Kidney capillary endothelial cell (primary cell): ENCODE measurements at regions not wholly inside any gene's neighbourhood (a gene's known extent, or its start where the extent isn't known, plus 50 kb on each side); places are given as distances from the start of the nearest gene placed in this dataset.
"Not testable (repeated sequence)": the region's sequence is repeated elsewhere in the genome, so short reads cannot be mapped to it uniquely, and the experiment has no call there.

ENCODE experiments used
- DNase-seq: peaks from one replicate; pipeline ENCODE4 v3.0.0-alpha.2; 2018; ENCODE audit warnings: low spot score

- not testable (repeated sequence) for DNase-seq
Measured at GRCh38 chr4:86413426-86413825, 53.6 kb upstream of the MAPK10 start.

- DNase-seq, result no peak
Measured at GRCh38 chr4:86414686-86415085, 54.8 kb upstream of the MAPK10 start.

DNA sequence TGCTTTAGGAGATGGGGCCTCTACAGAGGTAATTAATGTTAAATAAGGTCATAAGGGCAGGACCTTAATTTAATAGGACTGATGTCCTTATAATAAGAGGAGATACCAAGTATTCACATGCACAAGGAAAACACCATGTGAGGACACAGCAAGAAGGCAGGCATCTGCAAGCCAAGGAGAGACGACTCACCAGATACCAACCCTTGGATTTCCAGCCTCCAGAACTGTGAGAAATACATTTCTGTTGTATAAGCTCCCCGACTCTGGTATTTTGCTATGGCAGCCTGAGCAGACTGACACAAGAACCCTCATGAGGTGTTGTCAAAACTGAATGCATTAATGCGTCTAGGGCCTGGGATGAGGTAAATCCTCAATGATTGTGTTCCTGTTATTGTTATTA, 56.2 kb upstream of the MAPK10 start:
- no peak for DNase-seq

DNA sequence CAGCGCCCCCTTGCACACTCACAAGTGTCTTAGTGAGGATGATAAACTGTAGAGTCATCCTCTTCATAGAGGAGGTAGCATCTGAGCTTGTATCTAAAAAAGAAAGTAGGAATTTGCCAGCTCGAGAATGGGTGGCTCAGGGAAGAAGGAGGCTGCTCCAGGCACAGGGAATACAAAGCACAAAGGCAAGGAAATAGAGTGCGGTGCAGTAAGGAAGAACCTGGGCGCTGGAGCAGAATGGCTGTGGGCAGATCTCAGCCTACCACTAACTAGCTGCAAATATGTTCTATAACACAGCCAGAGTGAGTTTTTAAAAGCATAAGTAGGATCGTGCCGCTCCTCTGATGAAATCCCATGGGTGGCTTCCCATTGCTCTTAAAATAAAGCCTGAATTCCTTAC, 61.6 kb upstream of the MAPK10 start:
- DNase-seq, result no peak

- no peak for DNase-seq
Measured at GRCh38 chr4:86431543-86432116, 71.8 kb upstream of the MAPK10 start.

GRCh38 chr4:86432559-86433134, 72.8 kb upstream of the MAPK10 start:
- DNase-seq, result no peak

GRCh38 chr4:86439293-86439692, 79.4 kb upstream of the MAPK10 start:
- DNase-seq, result no peak

GRCh38 chr4:86441175-86441936, 81.5 kb upstream of the MAPK10 start:
- no peak for DNase-seq

DNA sequence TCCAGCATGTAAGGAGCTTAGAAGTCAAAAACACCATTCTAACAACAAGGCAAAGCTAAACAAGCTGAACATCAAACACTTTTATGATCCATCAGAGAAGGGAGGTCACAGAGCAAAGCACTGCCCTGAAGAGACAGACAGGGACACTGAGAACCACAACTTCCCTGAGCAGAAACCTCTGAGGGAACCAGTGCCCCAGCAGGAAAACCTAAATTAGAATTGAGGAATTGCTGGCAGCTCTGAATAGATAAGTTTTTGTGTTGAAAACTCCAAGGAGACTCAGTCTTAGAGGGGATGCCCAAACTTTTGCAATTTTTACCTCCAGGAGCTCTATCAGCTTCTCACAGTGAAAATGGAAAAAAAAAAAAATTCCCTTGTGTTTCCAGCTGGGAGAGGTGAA, 83.0 kb upstream of the MAPK10 start:
- no peak for DNase-seq

- no peak for DNase-seq
Measured at GRCh38 chr4:86443495-86443894, 83.6 kb upstream of the MAPK10 start.

GRCh38 chr4:86446996-86447395, 87.1 kb upstream of the MAPK10 start:
- DNase-seq, result no peak

GRCh38 chr4:86448871-86449270, 89.0 kb upstream of the MAPK10 start:
- no peak for DNase-seq

GRCh38 chr4:86449746-86450588, 90.1 kb upstream of the MAPK10 start:
- no peak for DNase-seq

- no peak for DNase-seq
Measured at GRCh38 chr4:86450861-86451260, 91.0 kb upstream of the MAPK10 start.

DNA sequence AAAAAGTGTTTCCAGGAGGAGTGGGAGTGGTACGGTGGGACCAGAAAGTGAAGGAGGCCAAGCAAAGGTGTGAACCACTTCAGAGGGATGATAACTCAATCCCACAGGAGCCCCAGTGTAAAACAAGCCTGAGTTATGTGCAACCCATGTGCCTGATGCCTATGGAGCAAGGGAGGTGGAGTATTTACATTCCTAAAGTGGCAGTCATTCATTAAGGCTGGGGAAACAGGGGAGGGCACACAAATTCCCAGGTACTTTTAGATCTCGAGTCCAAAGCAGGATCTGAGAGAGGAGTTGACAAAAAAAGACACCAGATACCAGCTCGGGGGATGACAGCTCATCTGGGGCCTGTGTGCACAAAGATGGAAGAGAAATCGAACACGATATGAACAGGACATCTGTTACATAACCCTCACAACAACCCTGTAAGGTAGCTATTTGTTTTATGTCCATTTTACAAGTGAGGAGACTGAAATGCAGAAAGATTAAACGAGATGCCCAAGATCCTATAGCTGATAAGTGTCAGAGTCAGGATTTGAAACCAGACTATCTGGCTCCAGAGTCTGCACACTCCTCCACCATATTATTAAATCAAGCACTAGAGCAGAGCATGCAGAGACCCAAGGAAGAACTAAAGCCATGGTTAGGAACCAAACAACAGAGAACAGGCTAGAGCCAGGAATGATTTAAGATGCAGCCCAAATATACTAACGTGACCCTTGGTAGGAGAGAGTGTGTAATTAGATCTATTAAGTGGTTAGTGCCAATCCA, 91.9 kb upstream of the MAPK10 start:
- DNase-seq, result no peak

GRCh38 chr4:86452422-86452891, 92.6 kb upstream of the MAPK10 start:
- DNase-seq, result no peak

DNA sequence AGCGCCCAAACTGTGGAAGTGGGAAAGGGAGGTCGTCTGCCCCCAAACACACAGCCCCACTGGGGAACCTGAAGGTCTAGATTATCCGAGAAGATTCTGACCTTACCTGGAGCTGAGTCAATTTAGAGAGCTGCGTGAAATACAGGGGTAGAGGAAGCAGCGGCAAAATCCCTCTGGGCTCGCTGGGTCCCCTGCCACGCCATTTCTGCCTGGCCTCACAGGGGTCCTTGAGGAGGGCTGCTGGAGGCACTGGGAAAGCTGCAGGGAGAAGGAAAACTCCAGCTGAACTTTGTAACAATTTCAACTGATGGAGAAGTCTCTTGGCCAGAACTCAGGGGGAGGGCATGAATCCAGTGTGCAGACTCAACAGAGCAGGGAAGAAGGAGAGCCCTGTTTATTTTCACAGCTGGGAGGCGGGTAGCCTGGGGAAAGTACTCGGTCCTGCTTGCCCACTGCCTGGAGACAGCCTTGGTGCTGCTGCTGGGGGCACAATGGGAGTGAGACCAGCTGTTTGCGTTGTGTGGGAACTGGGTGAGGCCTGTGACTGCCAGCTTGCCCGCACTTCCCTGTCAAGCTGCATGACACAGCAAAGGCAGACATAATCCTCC, 93.2 kb upstream of the MAPK10 start:
- DNase-seq, result no peak

DNA sequence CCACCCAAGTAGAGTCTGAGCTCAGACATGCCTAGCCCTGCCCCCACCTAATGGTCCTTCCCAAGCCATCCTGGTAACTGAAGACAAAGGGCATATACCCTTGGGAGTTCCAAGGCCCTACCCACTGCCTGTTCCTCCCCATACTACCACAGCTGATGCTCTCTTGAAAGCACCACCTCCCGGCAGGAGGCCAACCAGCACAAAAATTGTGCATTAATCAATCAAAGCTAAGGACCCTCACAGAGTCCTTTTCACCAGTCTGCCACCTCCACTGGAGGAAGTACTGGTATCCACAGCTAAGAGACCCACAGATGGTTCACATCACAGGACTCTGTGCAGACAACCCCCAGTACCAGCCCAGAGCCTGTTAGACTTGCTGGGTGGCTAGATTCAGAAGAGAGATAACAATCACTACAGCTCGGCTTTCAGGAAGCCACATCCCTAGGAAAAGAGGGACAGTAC, 93.8 kb upstream of the MAPK10 start:
- DNase-seq, result not testable (repeated sequence)

GRCh38 chr4:86461849-86462248, 102.0 kb upstream of the MAPK10 start:
- no peak for DNase-seq

- DNase-seq, result no peak
Measured at GRCh38 chr4:86472377-86473019, 112.6 kb upstream of the MAPK10 start.

DNA sequence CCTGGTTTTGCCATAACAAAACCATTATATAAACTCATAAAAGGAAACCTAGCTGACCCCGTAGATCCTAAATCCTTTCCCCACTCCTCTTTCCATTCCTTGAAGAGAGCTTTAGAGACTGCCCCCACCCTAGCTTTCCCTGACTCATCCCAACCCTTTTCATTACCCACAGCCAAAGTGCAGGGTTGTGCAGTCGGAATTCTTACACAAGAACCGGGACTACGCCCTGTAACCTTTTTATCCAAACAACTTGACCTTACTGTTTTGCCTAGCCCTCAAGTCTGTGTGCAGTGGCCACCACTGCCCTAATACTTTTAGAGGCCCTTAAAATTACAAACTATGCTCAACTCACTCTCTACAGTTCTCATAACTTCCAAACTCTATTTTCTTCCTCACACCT, 116.0 kb upstream of the PTPN13 start:
- DNase-seq, result not testable (repeated sequence)
